HL-60 (cell line): ENCODE measurements at regions not wholly inside any gene's neighbourhood (a gene's known extent, or its start where the extent isn't known, plus 50 kb on each side); places are given as distances from the start of the nearest gene placed in this dataset.

Experiments used
- DNase-seq, 2 experiments: peaks; one replicate each; pipeline ENCODE4 v3.0.0-alpha.2; 2010 to 2020; ENCODE audit warnings: low read depth in 1 of 2, low spot score in 1 of 2
- H3K27ac ChIP-seq: fragments of 250-450 bp; sonication (Bioruptor Pico); replicated peaks from 2 replicates; pipeline ENCODE4 v1.5.1; 2020; ENCODE audit warnings: mild to moderate bottlenecking, moderate library complexity
- H3K27me3 ChIP-seq: fragments of 250-450 bp; sonication (Bioruptor Pico); 2 replicates; pipeline ENCODE4 v1.5.1; 2021; ENCODE audit warnings: mild to moderate bottlenecking, moderate library complexity; ENCODE audit not compliant: insufficient read depth, poor library complexity, severe bottlenecking
- H3K4me3 ChIP-seq: replicated peaks from 2 replicates; pipeline ENCODE4 v1.5.1; 2011; ENCODE audit warnings: mild to moderate bottlenecking, control low read depth, low read length; ENCODE audit not compliant: insufficient read depth
- GABPA ChIP-seq: IDR thresholded peaks from 2 replicates; pipeline ENCODE4 v1.6.1; 2012; ENCODE audit warnings: low read depth
- POLR2AphosphoS5 ChIP-seq: IDR thresholded peaks from 2 replicates; pipeline ENCODE4 v1.6.1; 2012; ENCODE audit warnings: low read depth
- SPI1 ChIP-seq: IDR thresholded peaks from 2 replicates; pipeline ENCODE4 v1.6.1; 2012; ENCODE audit warnings: low read depth, mild to moderate bottlenecking, borderline replicate concordance
- TF ChIP-seq, protein P1 (sequence below): IDR thresholded peaks from 2 replicates; pipeline ENCODE4 v1.6.1; 2012; ENCODE audit warnings: low read depth; ENCODE audit not compliant: insufficient replicate concordance
- TF ChIP-seq, protein P2 (sequence below): IDR thresholded peaks from one replicate; pipeline ENCODE4 v1.5.1; 2011; ENCODE audit warnings: low read length, control low read depth, inconsistent platforms; ENCODE audit not compliant: insufficient read depth

DNA sequence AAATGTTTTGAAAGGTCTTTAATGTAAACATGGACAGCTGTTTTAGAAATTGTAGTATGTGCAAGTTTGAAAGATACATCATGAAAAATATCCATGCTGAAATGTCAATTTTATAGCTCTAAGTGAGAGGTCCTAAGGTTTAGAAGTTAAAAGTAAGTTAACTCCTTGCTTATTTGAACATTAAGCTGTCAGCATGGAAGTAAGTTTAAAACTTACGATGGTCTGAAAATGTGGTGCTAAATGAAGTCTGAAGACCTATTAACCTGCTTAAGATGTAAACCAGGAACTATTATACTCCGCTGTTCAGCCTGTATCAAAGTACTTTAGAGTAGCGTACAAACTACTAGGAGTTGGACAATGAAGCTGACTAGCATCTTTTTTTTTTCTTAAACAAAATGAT lies 1082.4 kb downstream of the TMTC2 start:
- Histone ChIP-seq H3K27me3 (no peaks in the 10 kb centered on the region), H3K4me3 (no peak overlapping the region), H3K27ac (no peak overlapping the region)
- no peak for DNase-seq
- TF ChIP-seq, protein P1, sequence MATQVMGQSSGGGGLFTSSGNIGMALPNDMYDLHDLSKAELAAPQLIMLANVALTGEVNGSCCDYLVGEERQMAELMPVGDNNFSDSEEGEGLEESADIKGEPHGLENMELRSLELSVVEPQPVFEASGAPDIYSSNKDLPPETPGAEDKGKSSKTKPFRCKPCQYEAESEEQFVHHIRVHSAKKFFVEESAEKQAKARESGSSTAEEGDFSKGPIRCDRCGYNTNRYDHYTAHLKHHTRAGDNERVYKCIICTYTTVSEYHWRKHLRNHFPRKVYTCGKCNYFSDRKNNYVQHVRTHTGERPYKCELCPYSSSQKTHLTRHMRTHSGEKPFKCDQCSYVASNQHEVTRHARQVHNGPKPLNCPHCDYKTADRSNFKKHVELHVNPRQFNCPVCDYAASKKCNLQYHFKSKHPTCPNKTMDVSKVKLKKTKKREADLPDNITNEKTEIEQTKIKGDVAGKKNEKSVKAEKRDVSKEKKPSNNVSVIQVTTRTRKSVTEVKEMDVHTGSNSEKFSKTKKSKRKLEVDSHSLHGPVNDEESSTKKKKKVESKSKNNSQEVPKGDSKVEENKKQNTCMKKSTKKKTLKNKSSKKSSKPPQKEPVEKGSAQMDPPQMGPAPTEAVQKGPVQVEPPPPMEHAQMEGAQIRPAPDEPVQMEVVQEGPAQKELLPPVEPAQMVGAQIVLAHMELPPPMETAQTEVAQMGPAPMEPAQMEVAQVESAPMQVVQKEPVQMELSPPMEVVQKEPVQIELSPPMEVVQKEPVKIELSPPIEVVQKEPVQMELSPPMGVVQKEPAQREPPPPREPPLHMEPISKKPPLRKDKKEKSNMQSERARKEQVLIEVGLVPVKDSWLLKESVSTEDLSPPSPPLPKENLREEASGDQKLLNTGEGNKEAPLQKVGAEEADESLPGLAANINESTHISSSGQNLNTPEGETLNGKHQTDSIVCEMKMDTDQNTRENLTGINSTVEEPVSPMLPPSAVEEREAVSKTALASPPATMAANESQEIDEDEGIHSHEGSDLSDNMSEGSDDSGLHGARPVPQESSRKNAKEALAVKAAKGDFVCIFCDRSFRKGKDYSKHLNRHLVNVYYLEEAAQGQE = no peak

DNA sequence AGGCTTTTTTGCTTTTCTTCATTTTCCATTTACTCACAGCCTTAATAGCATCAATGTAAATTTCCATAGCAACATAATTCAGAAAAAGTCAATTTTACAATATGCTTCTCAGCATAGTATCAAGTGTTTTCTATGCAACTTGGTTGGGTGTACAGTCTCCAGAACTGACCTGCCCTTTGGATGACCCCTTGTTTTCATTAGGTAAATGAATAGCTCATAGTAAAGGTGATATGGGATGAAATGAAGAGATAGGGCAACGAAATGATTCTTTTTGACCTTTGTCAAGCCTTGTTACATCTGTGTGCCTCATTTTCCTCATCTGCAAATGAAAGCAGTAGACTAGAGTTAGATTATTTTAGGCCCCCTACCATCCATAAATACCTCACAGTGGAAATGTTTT lies 1081.0 kb downstream of the TMTC2 start:
- no peaks in the 10 kb centered on the region for H3K27me3 ChIP-seq
- DNase-seq = no peak
- no peak for TF ChIP-seq GABPA
- TF ChIP-seq, protein P2, sequence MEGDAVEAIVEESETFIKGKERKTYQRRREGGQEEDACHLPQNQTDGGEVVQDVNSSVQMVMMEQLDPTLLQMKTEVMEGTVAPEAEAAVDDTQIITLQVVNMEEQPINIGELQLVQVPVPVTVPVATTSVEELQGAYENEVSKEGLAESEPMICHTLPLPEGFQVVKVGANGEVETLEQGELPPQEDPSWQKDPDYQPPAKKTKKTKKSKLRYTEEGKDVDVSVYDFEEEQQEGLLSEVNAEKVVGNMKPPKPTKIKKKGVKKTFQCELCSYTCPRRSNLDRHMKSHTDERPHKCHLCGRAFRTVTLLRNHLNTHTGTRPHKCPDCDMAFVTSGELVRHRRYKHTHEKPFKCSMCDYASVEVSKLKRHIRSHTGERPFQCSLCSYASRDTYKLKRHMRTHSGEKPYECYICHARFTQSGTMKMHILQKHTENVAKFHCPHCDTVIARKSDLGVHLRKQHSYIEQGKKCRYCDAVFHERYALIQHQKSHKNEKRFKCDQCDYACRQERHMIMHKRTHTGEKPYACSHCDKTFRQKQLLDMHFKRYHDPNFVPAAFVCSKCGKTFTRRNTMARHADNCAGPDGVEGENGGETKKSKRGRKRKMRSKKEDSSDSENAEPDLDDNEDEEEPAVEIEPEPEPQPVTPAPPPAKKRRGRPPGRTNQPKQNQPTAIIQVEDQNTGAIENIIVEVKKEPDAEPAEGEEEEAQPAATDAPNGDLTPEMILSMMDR = no peak
- TF ChIP-seq POLR2AphosphoS5 = no peak
- no peak for TF ChIP-seq SPI1
- TF ChIP-seq, protein P1 = no peak
- H3K4me3 ChIP-seq = no peak overlapping the region
- H3K27ac ChIP-seq = no peak overlapping the region

DNA sequence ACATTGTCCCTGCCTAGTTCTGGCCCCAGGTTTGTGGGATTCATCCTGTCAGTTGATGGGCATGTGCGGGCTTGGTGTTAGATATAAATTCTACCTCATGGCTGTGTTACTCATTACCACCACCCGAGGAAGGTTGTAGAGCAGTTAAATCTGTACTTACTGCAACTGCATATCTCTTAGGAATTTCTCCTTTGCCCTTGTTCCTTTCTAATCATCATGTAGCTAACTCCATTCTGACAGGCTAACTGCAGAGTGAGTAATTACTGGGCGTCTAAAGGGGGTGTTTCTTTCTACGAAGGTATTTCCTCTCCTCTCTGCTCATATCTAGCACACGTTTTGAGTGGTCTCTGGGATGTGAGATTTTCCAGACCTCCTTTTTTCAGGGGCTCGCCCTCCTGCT lies 1076.7 kb downstream of the TMTC2 start:
- no peak overlapping the region for H3K27ac ChIP-seq

More for the DNA sequence above, 1076.7 kb downstream of the TMTC2 start:
- TF ChIP-seq, protein P2 = no peak
- TF ChIP-seq GABPA = no peak
- TF ChIP-seq POLR2AphosphoS5 = no peak
- TF ChIP-seq, protein P1 = no peak
- no peak for TF ChIP-seq SPI1
- no peak for DNase-seq
- Histone ChIP-seq H3K27me3 (no peaks in the 10 kb centered on the region), H3K4me3 (no peak overlapping the region)
